Calu3 (cell line): ENCODE measurements at regions not wholly inside any gene's neighbourhood (a gene's known extent, or its start where the extent isn't known, plus 50 kb on each side); places are given as distances from the start of the nearest gene placed in this dataset.

ENCODE experiments used
- BruUV-seq: library from RNA; stranded (reverse); fragments of 400-500 nt; replicated peaks from 2 replicates; lab custom pipeline; 2021; lab: Mats Ljungman, UMichigan
- CTCF ChIA-PET: fragments of 300-600 bp; sonication (Branson Sonifier 250); formaldehyde crosslinking; loops from one replicate; lab custom pipeline; 2022; ENCODE audit warnings: antibody characterized with exemption; lab: Charles Lee
- DNase-seq: peaks from one replicate; pipeline ENCODE4 v3.0.0; 2022
- H3K27ac Mint-ChIP-seq: one replicate; pipeline ENCODE4 v1.8.0; 2022; ENCODE audit warnings: mixed read lengths; ENCODE audit not compliant: unreplicated experiment
- H3K27me3 Mint-ChIP-seq: one replicate; pipeline ENCODE4 v1.8.0; 2022; ENCODE audit warnings: mixed read lengths; ENCODE audit not compliant: unreplicated experiment
- H3K36me3 Mint-ChIP-seq: one replicate; pipeline ENCODE4 v1.8.0; 2022; ENCODE audit warnings: mild to moderate bottlenecking, moderate library complexity, mixed read lengths; ENCODE audit not compliant: insufficient read depth, unreplicated experiment
- H3K4me1 Mint-ChIP-seq: one replicate; pipeline ENCODE4 v1.8.0; 2022; ENCODE audit warnings: mild to moderate bottlenecking, low read depth, mixed read lengths; ENCODE audit not compliant: unreplicated experiment
- H3K4me3 Mint-ChIP-seq: one replicate; pipeline ENCODE4 v1.8.0; 2022; ENCODE audit warnings: mild to moderate bottlenecking, low read depth, moderate library complexity, mixed read lengths; ENCODE audit not compliant: unreplicated experiment
- H3K9me3 Mint-ChIP-seq: one replicate; pipeline ENCODE4 v1.8.0; 2022; ENCODE audit warnings: low read depth, mixed read lengths; ENCODE audit not compliant: unreplicated experiment
- intact Hi-C: fragments of 100-400 bp; cut with micrococcal nuclease; formaldehyde crosslinking; loops from one replicate; pipeline ENCODE4 v1.10.0; 2022; ENCODE audit not compliant: unreplicated experiment
- TF ChIP-seq, protein P1 (sequence below): fragments of 200-600 bp; IDR thresholded peaks from one replicate; pipeline ENCODE4 v1.8.0; 2022; ENCODE audit warnings: antibody characterized with exemption; ENCODE audit not compliant: unreplicated experiment

DNA sequence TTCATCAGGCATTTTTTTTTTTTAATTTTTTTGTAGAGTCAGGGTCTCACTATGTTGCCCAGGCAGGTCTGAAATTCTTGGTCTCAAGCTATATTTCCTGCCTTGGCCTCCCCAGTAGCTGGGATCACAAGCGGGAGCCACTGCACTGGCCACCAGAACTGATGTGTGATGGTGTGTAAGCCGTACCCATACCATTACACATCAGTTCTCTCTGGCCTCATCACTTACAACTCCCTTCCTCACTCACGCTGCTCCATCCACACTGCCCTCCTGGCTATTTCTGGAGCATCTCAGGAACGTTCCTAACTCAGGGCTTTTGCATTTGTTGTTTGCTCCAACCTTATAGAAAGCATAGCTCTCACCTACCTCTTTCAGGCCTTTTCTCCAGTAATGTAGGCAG lies 834.5 kb upstream of the ID2 start:
- TF ChIP-seq, protein P1, sequence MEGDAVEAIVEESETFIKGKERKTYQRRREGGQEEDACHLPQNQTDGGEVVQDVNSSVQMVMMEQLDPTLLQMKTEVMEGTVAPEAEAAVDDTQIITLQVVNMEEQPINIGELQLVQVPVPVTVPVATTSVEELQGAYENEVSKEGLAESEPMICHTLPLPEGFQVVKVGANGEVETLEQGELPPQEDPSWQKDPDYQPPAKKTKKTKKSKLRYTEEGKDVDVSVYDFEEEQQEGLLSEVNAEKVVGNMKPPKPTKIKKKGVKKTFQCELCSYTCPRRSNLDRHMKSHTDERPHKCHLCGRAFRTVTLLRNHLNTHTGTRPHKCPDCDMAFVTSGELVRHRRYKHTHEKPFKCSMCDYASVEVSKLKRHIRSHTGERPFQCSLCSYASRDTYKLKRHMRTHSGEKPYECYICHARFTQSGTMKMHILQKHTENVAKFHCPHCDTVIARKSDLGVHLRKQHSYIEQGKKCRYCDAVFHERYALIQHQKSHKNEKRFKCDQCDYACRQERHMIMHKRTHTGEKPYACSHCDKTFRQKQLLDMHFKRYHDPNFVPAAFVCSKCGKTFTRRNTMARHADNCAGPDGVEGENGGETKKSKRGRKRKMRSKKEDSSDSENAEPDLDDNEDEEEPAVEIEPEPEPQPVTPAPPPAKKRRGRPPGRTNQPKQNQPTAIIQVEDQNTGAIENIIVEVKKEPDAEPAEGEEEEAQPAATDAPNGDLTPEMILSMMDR, result no peak
- Mint-ChIP-seq H3K4me3 (peak overlapping the region; percentile 39), H3K4me1 (peaks cover 24% of the 10 kb centered on the region), H3K9me3 (no peaks in the 10 kb centered on the region), H3K36me3 (no peaks in the 10 kb centered on the region), H3K27me3 (no peaks in the 10 kb centered on the region), H3K27ac (peak overlapping the region; percentile 87)
- CTCF ChIA-PET, result interaction anchor here (0.9 kb wide), 1 partner anchor 15 kb away, joined by 3 read pairs; no protein-coding TSS in a partner anchor
- intact Hi-C loops, result no loop called here
- no peak for DNase-seq
- no TSS peak for BruUV-seq

DNA sequence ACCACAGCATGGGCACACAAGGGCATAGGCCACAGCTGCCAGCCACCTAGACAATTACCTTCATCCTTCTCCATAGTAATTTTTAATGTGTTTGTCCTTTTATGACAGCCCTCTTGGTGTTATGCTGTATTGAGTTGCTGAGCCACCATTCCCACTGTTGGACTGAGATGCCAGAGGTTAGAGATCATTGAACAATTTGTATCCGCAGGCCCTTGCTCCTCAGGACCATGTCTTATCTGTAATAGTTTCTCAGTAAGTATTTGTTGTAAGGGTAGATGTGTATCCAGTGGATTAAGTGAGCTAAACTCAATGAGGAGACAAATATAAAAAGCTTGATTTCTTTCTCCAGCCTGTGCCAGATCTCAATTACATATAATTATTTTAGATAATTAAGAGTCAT lies 832.8 kb upstream of the ID2 start:
- no peak overlapping the region for H3K4me3 Mint-ChIP-seq
- CTCF ChIA-PET, result no interaction called here
- H3K36me3 Mint-ChIP-seq, result no peaks in the 10 kb centered on the region
- intact Hi-C loops, result no loop called here
- no peak for DNase-seq
- TF ChIP-seq, protein P1, result no peak
- no peak overlapping the region for H3K27ac Mint-ChIP-seq
- no peaks in the 10 kb centered on the region for H3K27me3 Mint-ChIP-seq
- H3K9me3 Mint-ChIP-seq, result no peaks in the 10 kb centered on the region
- peaks cover 33% of the 10 kb centered on the region for H3K4me1 Mint-ChIP-seq
- no TSS peak for BruUV-seq

DNA sequence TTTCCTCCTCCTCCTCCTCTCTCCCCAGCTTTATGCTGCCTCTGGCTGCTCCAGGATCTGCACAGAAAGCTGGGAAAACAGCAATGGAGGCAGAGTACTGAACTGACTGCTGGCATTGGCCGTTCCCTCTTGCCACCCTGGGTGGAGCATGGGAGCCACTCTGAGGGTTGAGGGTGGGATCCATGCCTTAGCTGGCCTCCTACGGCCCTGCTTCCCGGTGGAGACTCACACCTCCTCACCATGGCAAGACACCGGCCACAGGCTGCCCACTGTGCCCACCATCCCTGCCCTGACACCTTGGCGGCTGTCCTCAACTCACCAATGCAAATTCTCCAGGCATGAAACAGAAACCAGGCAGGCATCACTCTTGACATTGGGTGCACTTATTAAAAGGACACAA lies 832.3 kb upstream of the ID2 start:
- TF ChIP-seq, protein P1, result no peak
- Mint-ChIP-seq H3K4me1 (peaks cover 33% of the 10 kb centered on the region), H3K27ac (no peak overlapping the region), H3K4me3 (no peak overlapping the region), H3K27me3 (no peaks in the 10 kb centered on the region), H3K36me3 (no peaks in the 10 kb centered on the region), H3K9me3 (no peaks in the 10 kb centered on the region)
- intact Hi-C loops, result no loop called here
- DNase-seq, result no peak
- BruUV-seq, result no TSS peak
- CTCF ChIA-PET, result no interaction called here

DNA sequence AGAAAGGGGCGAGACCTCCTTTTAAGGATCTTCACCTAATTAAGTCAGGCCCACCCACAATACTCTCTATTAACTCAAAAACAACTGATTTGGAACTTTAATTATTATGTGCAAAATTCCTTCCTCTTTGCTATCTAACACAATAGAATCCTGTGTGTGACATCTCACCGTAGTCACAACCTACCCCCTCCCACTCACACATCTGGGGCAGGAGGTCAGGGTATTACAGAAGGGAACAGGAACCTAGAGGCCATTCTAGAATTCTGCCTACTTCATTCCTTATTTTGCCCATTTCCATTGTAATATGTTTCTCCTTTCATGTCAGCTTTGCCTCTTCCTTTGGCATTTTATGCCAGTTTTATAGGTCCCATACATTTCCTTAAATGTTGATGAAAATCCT lies 829.3 kb upstream of the ID2 start:
- CTCF ChIA-PET, result no interaction called here
- Mint-ChIP-seq H3K27ac (no peak overlapping the region), H3K27me3 (no peaks in the 10 kb centered on the region), H3K36me3 (no peaks in the 10 kb centered on the region), H3K4me3 (no peak overlapping the region), H3K4me1 (peaks cover 24% of the 10 kb centered on the region), H3K9me3 (no peaks in the 10 kb centered on the region)
- intact Hi-C loops, result no loop called here
- no TSS peak for BruUV-seq
- TF ChIP-seq, protein P1, result no peak
- DNase-seq, result no peak
